ENCODE measurements at regions not wholly inside any gene's neighbourhood (a gene's known extent, or its start where the extent isn't known, plus 50 kb on each side); places are given as distances from the start of the nearest gene placed in this dataset.

DNA sequence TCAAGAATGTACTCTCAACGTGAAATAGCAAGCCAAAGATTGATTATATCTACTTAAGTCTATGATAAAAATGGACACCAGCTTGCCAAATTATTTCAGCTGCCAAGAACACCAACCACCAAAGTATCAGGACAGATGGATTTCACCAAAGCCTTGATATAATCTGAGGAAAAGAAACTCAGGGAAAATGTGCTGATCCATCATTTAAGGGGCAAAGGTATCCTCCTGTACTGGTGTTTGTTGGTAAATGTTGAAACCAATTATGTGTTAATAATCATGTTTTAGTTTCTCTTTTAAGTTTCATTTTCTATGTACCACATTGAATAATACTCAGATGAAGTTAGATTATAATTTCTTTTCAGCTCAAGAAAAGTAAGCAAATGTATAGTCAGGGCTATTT, 1284.3 kb upstream of the TMEM132C start:
- TF ChIP-seq, protein P1, sequence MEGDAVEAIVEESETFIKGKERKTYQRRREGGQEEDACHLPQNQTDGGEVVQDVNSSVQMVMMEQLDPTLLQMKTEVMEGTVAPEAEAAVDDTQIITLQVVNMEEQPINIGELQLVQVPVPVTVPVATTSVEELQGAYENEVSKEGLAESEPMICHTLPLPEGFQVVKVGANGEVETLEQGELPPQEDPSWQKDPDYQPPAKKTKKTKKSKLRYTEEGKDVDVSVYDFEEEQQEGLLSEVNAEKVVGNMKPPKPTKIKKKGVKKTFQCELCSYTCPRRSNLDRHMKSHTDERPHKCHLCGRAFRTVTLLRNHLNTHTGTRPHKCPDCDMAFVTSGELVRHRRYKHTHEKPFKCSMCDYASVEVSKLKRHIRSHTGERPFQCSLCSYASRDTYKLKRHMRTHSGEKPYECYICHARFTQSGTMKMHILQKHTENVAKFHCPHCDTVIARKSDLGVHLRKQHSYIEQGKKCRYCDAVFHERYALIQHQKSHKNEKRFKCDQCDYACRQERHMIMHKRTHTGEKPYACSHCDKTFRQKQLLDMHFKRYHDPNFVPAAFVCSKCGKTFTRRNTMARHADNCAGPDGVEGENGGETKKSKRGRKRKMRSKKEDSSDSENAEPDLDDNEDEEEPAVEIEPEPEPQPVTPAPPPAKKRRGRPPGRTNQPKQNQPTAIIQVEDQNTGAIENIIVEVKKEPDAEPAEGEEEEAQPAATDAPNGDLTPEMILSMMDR (conservative IDR thresholded peaks at IDR 0.05): no peak
- TF ChIP-seq ZFX (IDR thresholded peaks at IDR 0.05): no peak
